GM21786 (cell line): ENCODE measurements at regions not wholly inside any gene's neighbourhood (a gene's known extent, or its start where the extent isn't known, plus 50 kb on each side); places are given as distances from the start of the nearest gene placed in this dataset.

Experiments used
- ATAC-seq: cut with Tn5 transposase; IDR thresholded peaks from one replicate; pipeline ENCODE4 v1.9.1; 2021; ENCODE audit not compliant: unreplicated experiment

DNA sequence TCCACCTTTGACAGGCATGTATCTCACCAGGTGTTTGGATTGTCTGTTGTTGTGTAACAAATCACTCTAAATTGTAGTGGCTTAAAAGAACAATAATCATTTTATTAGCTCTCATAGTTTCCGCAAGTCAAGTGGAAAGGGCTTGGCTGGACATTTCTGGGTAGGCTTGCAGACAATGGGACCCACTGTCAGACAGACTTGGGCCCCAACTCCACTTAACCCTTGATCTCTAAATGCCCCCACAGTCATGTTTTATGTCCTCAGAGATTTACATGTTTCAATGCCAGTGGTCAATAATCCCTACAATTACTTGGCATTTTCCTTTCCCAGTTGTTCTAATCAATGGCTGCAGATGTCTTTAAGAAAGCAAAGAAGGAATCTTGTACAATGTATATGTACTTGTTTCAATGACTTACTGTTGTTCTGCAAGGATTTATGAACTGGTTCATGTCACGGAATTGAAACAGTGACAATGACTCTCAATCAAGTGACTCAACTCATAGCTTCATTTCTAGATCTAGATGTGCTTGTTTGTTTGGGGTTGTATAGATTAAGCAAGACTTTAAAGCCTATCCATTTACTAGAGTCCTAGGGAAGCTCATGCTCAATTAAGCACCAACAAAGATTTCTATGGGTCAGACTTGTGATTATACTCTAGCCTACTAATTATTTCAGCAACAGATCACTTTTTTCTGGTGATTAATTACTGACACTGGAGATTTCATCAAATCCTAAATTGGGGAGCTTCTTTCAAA is 510.1 kb upstream of the NBEA start:
- ATAC-seq: no peak

DNA sequence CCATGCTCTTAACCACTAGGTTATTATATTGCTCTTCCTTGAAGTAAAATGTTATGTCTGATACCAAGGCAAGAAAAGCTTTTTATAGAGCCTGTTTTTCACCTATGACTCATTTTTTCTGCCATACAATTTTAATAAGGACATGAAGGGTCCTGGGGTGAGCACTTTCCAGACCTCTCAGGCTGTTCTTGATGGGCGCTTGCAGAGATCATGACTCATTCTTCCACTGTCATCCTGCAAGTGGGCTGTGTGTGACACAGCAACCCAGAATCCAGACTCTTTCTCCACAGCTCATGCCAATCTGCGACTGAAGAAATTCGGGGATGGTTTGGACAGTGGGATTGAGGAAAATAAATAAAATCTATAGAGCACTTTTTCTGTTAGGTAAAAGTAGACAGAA is 506.7 kb upstream of the NBEA start:
- no peak for ATAC-seq

GRCh38 chr13:34437873-34438272 is 504.2 kb upstream of the NBEA start:
- no peak for ATAC-seq

DNA sequence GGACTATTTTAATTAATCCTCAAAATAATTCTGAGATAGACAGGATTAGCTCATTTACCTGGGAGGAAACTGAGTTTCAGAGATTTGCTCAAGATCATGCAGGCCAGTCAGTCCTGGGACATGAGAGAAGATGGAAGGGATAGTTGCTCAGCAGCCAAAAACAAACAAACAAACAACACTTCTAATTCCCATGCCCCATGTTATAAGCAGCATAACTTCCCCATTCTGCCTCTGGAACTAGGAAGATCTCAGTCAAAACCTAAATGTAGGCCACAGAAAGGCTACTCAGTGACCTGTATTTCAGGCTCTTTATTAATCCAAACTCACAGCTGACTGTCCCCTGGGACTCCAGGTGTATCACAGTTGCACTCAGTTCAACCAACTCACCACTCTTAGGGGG is 489.2 kb upstream of the NBEA start:
- no peak for ATAC-seq

DNA sequence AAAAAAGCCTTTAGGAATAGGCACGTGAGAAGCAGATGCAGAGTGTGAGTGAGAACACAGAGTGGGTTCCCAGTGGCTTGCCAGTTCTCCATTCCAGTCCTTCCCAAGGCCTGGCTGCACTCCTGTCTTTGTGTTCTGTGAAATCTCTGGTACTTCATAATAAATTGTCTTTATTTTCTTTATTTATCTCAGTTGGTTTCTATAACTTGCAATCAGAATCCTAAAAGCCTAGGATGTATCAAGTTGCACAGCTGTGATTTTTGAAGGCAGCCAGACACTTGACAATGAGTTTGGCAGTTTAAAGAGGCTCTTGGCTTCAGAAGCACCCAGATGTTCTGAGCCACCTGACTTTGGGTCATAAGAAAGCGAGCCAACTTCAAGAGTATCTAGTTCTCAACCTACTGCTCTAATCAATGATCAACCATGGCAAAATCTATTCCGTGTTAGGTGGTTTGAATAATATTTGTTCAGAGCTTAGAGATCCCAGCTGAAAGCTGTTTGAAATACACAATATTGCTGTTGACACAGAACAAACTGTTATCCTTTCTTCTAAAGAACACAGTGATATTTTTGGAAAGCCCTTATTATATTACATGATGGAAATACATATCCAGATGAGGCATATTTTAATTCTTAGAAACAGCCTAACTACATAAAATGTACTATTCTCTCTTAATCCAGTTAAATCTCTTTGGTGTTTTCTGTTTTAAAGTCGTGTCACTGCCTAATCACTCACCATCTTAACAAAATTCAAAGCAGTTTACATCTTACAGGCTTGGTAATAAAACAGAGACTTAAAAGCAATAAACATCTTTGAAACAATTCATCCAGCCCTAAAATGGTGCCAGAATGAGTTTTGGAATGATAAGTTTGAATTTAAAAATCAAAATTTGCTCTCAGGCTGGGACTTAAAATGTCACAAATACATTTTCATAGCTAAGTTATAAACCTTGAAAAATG is 483.0 kb upstream of the NBEA start:
- no peak for ATAC-seq

DNA sequence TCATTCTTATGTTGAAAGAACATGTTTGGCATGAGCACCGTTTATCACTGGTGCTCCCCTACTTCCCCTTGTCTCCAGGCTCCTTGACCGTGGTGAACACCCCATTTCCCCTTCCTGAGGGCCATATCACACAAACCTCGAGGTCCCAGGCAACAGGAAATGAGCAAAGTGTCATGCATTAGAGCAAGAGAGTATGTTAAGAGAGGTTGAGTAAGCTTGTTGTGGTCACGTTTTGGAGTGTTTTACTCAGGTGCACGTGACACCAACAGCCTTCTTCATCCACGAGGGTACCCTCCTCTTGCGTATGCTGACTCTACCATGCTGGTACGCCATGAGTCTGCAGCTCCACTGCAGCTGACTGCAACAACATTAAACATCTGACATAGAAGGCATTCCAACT is 482.2 kb upstream of the NBEA start:
- ATAC-seq: no peak

- ATAC-seq: no peak
Observed at GRCh38 chr13:34462843-34463242, 479.2 kb upstream of the NBEA start.

DNA sequence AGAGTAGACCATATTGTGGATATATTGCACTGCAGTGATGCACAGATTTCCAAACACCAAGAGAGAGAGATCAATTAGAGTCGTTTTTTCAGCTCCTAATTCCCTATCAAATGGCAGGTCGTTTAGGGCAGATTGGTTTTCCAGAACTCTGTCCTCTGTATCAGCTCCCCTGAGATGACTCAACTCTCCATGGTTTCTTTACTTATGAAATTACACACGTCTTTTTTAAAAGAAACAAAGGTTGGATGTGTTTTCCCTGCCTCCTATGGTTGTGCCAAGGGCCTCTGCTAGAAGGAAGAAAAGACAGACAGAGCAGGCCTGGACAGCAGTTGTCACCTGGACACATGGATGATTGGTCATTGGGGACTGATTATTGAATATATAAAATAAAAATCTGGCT is 478.1 kb upstream of the NBEA start:
- no peak for ATAC-seq

- ATAC-seq: no peak
Observed at GRCh38 chr13:34465423-34465922, 476.6 kb upstream of the NBEA start.

DNA sequence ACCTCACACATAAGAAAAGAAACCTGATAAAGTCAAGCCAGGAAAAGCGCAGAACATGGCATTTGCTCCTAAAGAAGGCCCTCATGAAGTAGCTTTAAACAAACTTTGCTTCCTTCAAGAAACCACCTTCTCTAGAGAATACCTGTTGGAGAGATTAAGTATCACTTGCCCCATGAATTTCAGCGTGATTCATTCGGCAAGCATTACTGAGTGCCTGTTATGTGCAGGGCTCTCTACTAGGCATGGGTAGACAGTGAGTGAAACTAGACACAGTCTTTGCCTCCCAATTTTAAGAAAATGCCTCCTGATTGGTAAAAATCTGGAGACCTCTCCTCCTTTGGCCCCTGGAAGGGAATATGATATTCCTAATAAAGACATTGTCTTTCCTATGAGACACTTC is 475.8 kb upstream of the NBEA start:
- ATAC-seq: no peak

DNA sequence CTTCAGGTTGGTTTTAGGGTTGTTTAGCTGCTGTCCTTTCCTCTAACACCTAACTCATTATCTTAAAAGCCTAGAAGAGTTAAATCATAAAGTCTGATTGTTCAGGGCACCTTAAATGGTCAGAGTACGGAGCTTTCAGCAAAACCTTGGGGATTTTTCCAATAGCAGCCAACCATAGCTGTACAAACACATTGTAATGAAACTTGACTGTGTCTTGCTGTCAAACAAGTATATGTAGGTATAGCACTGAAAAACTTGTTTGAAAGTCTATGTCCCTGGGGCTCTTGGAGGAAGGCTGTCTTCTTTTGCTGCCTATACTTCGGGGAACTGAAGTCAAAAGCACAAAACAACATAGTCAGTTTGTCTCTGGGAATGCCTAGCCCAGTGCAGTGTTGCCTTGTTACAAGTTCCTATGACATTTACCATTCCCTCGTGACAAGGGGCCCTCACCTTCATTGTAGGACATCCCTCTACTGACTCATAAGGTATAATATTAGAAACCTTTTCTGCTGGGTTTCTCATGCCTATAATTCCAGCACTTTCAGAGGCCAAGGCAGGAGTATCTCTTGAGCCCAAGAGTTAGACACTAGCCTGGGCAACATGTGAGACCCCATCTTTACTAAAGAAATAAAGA is 474.5 kb upstream of the NBEA start:
- no peak for ATAC-seq

DNA sequence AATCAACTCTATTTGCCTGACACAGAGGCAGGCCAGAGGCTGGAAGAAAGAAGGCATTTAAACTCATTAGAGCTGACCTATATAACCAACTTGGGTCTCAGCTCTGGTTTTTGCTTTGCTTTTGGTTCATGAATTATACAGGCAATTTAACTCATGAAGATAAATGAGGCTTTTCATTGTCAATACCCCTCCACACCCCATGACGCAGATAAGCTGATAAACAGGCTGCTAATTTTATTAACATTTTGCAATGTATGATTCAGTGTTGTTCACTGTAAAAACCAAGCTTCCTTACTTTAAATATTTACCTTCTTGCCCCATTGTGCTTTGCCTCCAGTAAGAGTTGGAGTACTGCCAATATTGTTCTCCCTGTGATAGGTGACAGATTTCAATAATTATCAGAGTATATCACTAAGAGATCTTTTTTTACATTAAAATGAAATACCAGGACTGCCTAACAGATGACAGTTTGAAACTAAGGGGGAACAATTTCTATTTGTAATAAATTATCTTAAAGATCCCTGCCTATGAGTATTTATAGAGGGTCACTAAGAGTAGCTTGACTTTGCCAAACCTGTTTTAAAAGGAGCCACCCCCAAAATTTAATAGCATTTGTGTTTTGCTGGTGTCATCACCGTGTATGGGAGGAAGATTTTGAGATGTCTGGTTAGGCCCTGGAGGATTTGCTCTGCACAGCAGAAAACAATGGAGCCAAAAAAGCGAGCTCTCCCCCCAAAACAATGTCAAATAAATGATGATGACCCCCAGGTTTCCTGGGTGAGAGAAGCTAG is 472.7 kb upstream of the NBEA start:
- ATAC-seq: no peak

- no peak for ATAC-seq
Observed at GRCh38 chr13:34474187-34474868, 467.7 kb upstream of the NBEA start.

DNA sequence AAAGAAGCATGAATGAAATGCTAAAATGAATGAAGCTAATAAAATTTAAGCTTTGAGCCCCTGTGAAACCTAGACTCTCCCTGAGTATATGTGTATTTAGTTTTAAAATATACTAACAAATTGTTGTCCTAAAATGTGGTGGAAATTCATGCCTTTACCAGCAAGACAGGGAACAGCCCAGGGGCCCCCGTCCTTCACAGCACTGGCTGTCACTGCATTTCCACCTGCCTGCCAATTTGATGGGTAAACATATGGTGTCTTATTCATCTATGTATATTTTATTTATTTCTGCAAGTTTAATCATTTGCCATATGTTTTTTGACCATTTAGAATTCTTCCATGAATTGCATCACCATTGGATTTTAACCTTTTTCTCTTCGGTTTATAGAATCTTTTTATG is 463.7 kb upstream of the NBEA start:
- no peak for ATAC-seq

GRCh38 chr13:34502011-34502410 is 440.1 kb upstream of the NBEA start:
- ATAC-seq: no peak

DNA sequence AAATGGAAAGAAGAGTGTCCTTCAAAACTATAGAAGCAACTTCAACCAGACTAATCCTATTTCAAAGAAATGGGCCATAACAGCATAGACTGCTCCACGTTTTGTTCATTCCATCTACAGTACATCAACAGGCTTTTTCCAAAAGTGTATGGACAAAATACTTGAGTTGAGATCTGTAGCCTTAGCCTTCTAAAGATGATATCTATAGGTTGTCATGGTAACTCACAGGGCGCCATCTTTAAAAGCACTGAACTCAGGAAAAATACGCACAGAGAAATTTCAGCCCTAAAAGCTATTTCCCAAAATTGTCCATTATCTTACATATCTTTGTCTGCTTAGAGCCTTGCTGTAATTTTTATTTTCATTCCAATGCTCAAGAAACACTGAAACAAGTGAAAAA is 439.4 kb upstream of the NBEA start:
- ATAC-seq: no peak

- ATAC-seq: no peak
Observed at GRCh38 chr13:34506796-34507195, 435.3 kb upstream of the NBEA start.

DNA sequence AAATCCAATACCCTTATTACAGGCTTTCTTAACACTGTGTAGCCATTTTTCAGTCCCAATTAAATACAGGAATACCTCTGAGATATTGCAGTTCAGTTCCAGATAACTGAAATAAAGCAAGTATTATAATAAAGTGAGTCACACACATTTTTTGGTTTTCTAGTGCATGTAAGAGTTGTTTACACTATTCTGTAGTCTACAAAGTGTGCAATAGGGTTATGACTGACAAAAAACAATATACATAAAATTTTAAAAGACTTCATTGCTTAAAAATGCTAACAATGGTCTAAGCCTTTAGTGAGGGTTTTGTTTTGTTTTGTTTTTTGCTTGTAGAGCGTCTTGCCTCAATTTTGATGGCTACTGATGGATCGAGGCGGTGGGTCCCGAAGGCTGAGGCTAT is 434.4 kb upstream of the NBEA start:
- ATAC-seq: no peak

GRCh38 chr13:34512817-34513216 is 429.3 kb upstream of the NBEA start:
- ATAC-seq: no peak

DNA sequence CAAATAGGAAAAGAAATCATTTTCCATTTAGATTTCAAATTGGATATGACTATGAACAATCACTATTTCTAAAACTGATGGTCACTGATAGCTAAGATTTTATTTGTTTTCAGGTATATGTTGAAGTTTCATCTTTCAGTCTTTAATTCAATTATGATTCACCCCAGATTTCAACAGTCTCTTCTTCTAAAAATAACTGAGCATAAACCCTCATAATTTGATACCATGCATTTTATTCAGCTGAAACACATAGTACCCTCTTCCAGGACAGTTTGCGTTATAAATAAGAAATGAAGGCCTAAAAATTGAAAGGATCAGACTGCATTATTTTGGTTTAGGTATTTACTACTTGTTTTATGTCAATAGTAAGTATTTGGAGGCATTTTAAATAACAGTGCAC is 428.5 kb upstream of the NBEA start:
- no peak for ATAC-seq
